ENCODE measurements at regions not wholly inside any gene's neighbourhood (a gene's known extent, or its start where the extent isn't known, plus 50 kb on each side); places are given as distances from the start of the nearest gene placed in this dataset.

GRCh38 chr10:36269222-36269621, 627.1 kb upstream of the FZD8 start:
- DNase-seq = no peak

- DNase-seq = no peak
Observed at GRCh38 chr10:36266923-36267322, 624.8 kb upstream of the FZD8 start.

GRCh38 chr10:36265741-36266140, 623.6 kb upstream of the FZD8 start:
- DNase-seq = no peak

GRCh38 chr10:36263871-36264270, 621.8 kb upstream of the FZD8 start:
- DNase-seq = no peak

- DNase-seq = no peak
Observed at GRCh38 chr10:36256948-36257356, 614.9 kb upstream of the FZD8 start.

- DNase-seq = no peak
Observed at GRCh38 chr10:36256166-36256565, 614.1 kb upstream of the FZD8 start.

GRCh38 chr10:36254199-36254598, 612.1 kb upstream of the FZD8 start:
- no peak for DNase-seq

GRCh38 chr10:36253731-36254130, 611.6 kb upstream of the FZD8 start:
- DNase-seq = no peak

GRCh38 chr10:36251068-36251467, 609.0 kb upstream of the FZD8 start:
- DNase-seq = no peak

GRCh38 chr10:36248304-36248981, 606.3 kb upstream of the FZD8 start:
- no peak for DNase-seq

- no peak for DNase-seq
Observed at GRCh38 chr10:36247478-36247877, 605.4 kb upstream of the FZD8 start.

- DNase-seq = no peak
Observed at GRCh38 chr10:36236931-36237330, 594.8 kb upstream of the FZD8 start.

- DNase-seq = no peak
Observed at GRCh38 chr10:36236341-36236740, 594.2 kb upstream of the FZD8 start.

- no peak for DNase-seq
Observed at GRCh38 chr10:36232935-36233334, 590.8 kb upstream of the FZD8 start.

- DNase-seq = no peak
Observed at GRCh38 chr10:36224431-36224985, 582.4 kb upstream of the FZD8 start.

GRCh38 chr10:36221101-36221500, 579.0 kb upstream of the FZD8 start:
- DNase-seq = no peak

GRCh38 chr10:36220151-36220550, 578.1 kb upstream of the FZD8 start:
- DNase-seq = no peak

GRCh38 chr10:36211856-36212255, 569.8 kb upstream of the FZD8 start:
- DNase-seq = no peak

- DNase-seq = no peak
Observed at GRCh38 chr10:36209480-36209879, 567.4 kb upstream of the FZD8 start.

- no peak for DNase-seq
Observed at GRCh38 chr10:36202881-36203280, 560.8 kb upstream of the FZD8 start.

GRCh38 chr10:36200577-36200976, 558.5 kb upstream of the FZD8 start:
- no peak for DNase-seq

GRCh38 chr10:36198322-36198721, 556.2 kb upstream of the FZD8 start:
- DNase-seq = no peak

GRCh38 chr10:36195364-36195763, 553.3 kb upstream of the FZD8 start:
- no peak for DNase-seq

- DNase-seq = no peak
Observed at GRCh38 chr10:36194276-36194675, 552.2 kb upstream of the FZD8 start.

GRCh38 chr10:36191009-36191408, 548.9 kb upstream of the FZD8 start:
- DNase-seq = no peak
